Mesodermal cell (in vitro differentiated cells): ENCODE measurements at regions not wholly inside any gene's neighbourhood (a gene's known extent, or its start where the extent isn't known, plus 50 kb on each side); places are given as distances from the start of the nearest gene placed in this dataset.

Source experiments
- H3K27ac ChIP-seq: 2 replicates; pipeline ENCODE4 v1.7.0; 2013; ENCODE audit warnings: mild to moderate bottlenecking, low read depth, low read length, moderate library complexity; ENCODE audit not compliant: severe bottlenecking
- H3K36me3 ChIP-seq: 2 replicates; pipeline ENCODE4 v1.7.1; 2013; ENCODE audit warnings: mild to moderate bottlenecking, low read length, moderate library complexity; ENCODE audit not compliant: control insufficient read depth, insufficient read depth
- H3K4me1 ChIP-seq: one replicate; pipeline ENCODE4 v1.7.1; 2013; ENCODE audit warnings: mild to moderate bottlenecking, low read length; ENCODE audit not compliant: insufficient read depth, control insufficient read depth, poor library complexity, severe bottlenecking
- H3K4me3 ChIP-seq: 2 replicates; pipeline ENCODE4 v1.7.0; 2013; ENCODE audit warnings: low read length, control low read depth, mild to moderate bottlenecking; ENCODE audit not compliant: insufficient read depth, poor library complexity, severe bottlenecking; ENCODE audit errors: extremely low read depth
- H3K9me3 ChIP-seq: 2 replicates; pipeline ENCODE4 v1.7.1; 2013; ENCODE audit warnings: mild to moderate bottlenecking, low read length, moderate library complexity; ENCODE audit not compliant: control insufficient read depth
- WGBS, 2 experiments: methylation state at CpG; one replicate each; pipeline ENCODE4 v1.1.5; 2013; ENCODE audit warnings: missing lambda C conversion rate in 2 of 2; ENCODE audit not compliant: insufficient coverage in 2 of 2; 5-methylcytosine and 5-hydroxymethylcytosine counted together

GRCh38 chr11:92855607-92856405, 113.6 kb upstream of the MTNR1B start:
- H3K4me1 ChIP-seq = no peaks in the 10 kb centered on the region
- H3K27ac ChIP-seq = no peak overlapping the region
- H3K4me3 ChIP-seq = no peak overlapping the region
- no peaks in the 10 kb centered on the region for H3K36me3 ChIP-seq
- 67 to 100% methylated on average over 1 of the region's 2 CpGs for WGBS, 2 experiments
- no peaks in the 10 kb centered on the region for H3K9me3 ChIP-seq

GRCh38 chr11:92857407-92857806, 112.0 kb upstream of the MTNR1B start:
- H3K4me3 ChIP-seq = no peak overlapping the region
- H3K4me1 ChIP-seq = no peaks in the 10 kb centered on the region
- H3K27ac ChIP-seq = no peak overlapping the region
- 67% methylated on average over 1 of the region's 2 CpGs; no CpG with 5 or more reads in 1 of the 2 experiments for WGBS, 2 experiments
- no peaks in the 10 kb centered on the region for H3K9me3 ChIP-seq
- H3K36me3 ChIP-seq = no peaks in the 10 kb centered on the region

GRCh38 chr11:92859156-92859690, 110.2 kb upstream of the MTNR1B start:
- no peaks in the 10 kb centered on the region for H3K36me3 ChIP-seq
- H3K9me3 ChIP-seq = no peaks in the 10 kb centered on the region
- 92 to 94% methylated on average over 7 of the region's 8 CpGs for WGBS, 2 experiments
- H3K4me1 ChIP-seq = no peaks in the 10 kb centered on the region
- no peak overlapping the region for H3K27ac ChIP-seq
- no peak overlapping the region for H3K4me3 ChIP-seq

- Histone ChIP-seq H3K27ac (no peak overlapping the region), H3K9me3 (no peaks in the 10 kb centered on the region), H3K4me1 (no peaks in the 10 kb centered on the region), H3K4me3 (no peak overlapping the region), H3K36me3 (no peaks in the 10 kb centered on the region)
- 75 to 76% methylated on average over 1 to 3 of the region's 3 CpGs for WGBS, 2 experiments
These were observed 107.8 kb upstream of the MTNR1B start for GRCh38 chr11:92861634-92862033.

GRCh38 chr11:92865352-92865751, 104.1 kb upstream of the MTNR1B start:
- WGBS, 2 experiments = 88 to 95% methylated on average over 2 of the region's 2 CpGs
- Histone ChIP-seq H3K27ac (no peak overlapping the region), H3K9me3 (no peaks in the 10 kb centered on the region), H3K4me1 (peaks cover 4% of the 10 kb centered on the region), H3K4me3 (no peak overlapping the region), H3K36me3 (no peaks in the 10 kb centered on the region)

- no peak overlapping the region for H3K4me3 ChIP-seq
- no peak overlapping the region for H3K27ac ChIP-seq
- H3K36me3 ChIP-seq = no peaks in the 10 kb centered on the region
- H3K4me1 ChIP-seq = peaks cover 4% of the 10 kb centered on the region
- WGBS, 2 experiments = 96% methylated on average over 37 to 38 of the region's 38 CpGs
- H3K9me3 ChIP-seq = no peaks in the 10 kb centered on the region
These were observed 102.7 kb upstream of the MTNR1B start for GRCh38 chr11:92866679-92867282.

- no peaks in the 10 kb centered on the region for H3K36me3 ChIP-seq
- no peak overlapping the region for H3K27ac ChIP-seq
These were observed 101.4 kb upstream of the MTNR1B start for GRCh38 chr11:92867913-92868619.

GRCh38 chr11:92869716-92870115, 99.7 kb upstream of the MTNR1B start:
- no peak overlapping the region for H3K4me3 ChIP-seq
- 67 to 71% methylated on average over 1 of the region's 1 CpG for WGBS, 2 experiments
- H3K36me3 ChIP-seq = no peaks in the 10 kb centered on the region
- H3K9me3 ChIP-seq = no peaks in the 10 kb centered on the region
- no peak overlapping the region for H3K27ac ChIP-seq
- H3K4me1 ChIP-seq = peaks cover 4% of the 10 kb centered on the region

More at GRCh38 chr11:92867913-92868619, 101.4 kb upstream of the MTNR1B start:
- Histone ChIP-seq H3K4me1 (peaks cover 4% of the 10 kb centered on the region), H3K9me3 (no peaks in the 10 kb centered on the region), H3K4me3 (no peak overlapping the region)
- 90% methylated on average over 2 of the region's 9 CpGs; no CpG with 5 or more reads in 1 of the 2 experiments for WGBS, 2 experiments

GRCh38 chr11:92870196-92870832, 99.1 kb upstream of the MTNR1B start:
- Histone ChIP-seq H3K4me3 (no peak overlapping the region), H3K4me1 (peaks cover 4% of the 10 kb centered on the region), H3K36me3 (no peaks in the 10 kb centered on the region), H3K9me3 (no peaks in the 10 kb centered on the region), H3K27ac (no peak overlapping the region)
- WGBS, 2 experiments = 100% methylated on average over 2 of the region's 4 CpGs; no CpG with 5 or more reads in 1 of the 2 experiments

- 100% methylated on average over 1 of the region's 2 CpGs for WGBS, 2 experiments
- H3K9me3 ChIP-seq = no peaks in the 10 kb centered on the region
- H3K36me3 ChIP-seq = no peaks in the 10 kb centered on the region
These were observed 95.9 kb upstream of the MTNR1B start for GRCh38 chr11:92873551-92873950.

More at GRCh38 chr11:92873551-92873950, 95.9 kb upstream of the MTNR1B start:
- no peak overlapping the region for H3K4me3 ChIP-seq
- peaks cover 4% of the 10 kb centered on the region for H3K4me1 ChIP-seq
- H3K27ac ChIP-seq = no peak overlapping the region
